ENCODE measurements at regions not wholly inside any gene's neighbourhood (a gene's known extent, or its start where the extent isn't known, plus 50 kb on each side); places are given as distances from the start of the nearest gene placed in this dataset.

GRCh38 chr10:60703266-60704041 is 74.8 kb upstream of the CDK1 start:
- no peak for DNase-seq (ENCODE audit: low spot score)
- in situ Hi-C loops (cut with MboI; ENCODE audit: low sequenced_read_pairs, unreplicated experiment): no loop called here
- TF ChIP-seq CTCF (IDR thresholded peaks at IDR 0.05; ENCODE audit: borderline replicate concordance, control extremely low read depth, extremely low read depth, insufficient read depth, missing control alignments): no peak

- DNase-seq (ENCODE audit: low spot score): no peak
- in situ Hi-C loops (cut with MboI; ENCODE audit: low sequenced_read_pairs, unreplicated experiment): no loop called here
- TF ChIP-seq CTCF (IDR thresholded peaks at IDR 0.05; ENCODE audit: borderline replicate concordance, control extremely low read depth, extremely low read depth, insufficient read depth, missing control alignments): no peak
These were observed 90.6 kb upstream of the CDK1 start for GRCh38 chr10:60687679-60688078.

- in situ Hi-C loops (cut with MboI; ENCODE audit: low sequenced_read_pairs, unreplicated experiment): no loop called here
- DNase-seq (ENCODE audit: low spot score): no peak
- TF ChIP-seq CTCF (IDR thresholded peaks at IDR 0.05; ENCODE audit: borderline replicate concordance, control extremely low read depth, extremely low read depth, insufficient read depth, missing control alignments): no peak
These were observed 94.2 kb upstream of the CDK1 start for GRCh38 chr10:60684091-60684490.

- TF ChIP-seq CTCF (IDR thresholded peaks at IDR 0.05; ENCODE audit: borderline replicate concordance, control extremely low read depth, extremely low read depth, insufficient read depth, missing control alignments): no peak
- DNase-seq (ENCODE audit: low spot score): no peak
- in situ Hi-C loops (cut with MboI; ENCODE audit: low sequenced_read_pairs, unreplicated experiment): no loop called here
These were observed 97.2 kb upstream of the CDK1 start for GRCh38 chr10:60681103-60681502.

- no peak for DNase-seq (ENCODE audit: low spot score)
- in situ Hi-C loops (cut with MboI; ENCODE audit: low sequenced_read_pairs, unreplicated experiment): no loop called here
- TF ChIP-seq CTCF (IDR thresholded peaks at IDR 0.05; ENCODE audit: borderline replicate concordance, control extremely low read depth, extremely low read depth, insufficient read depth, missing control alignments): no peak
These were observed 98.8 kb upstream of the CDK1 start for GRCh38 chr10:60679388-60679990.

GRCh38 chr10:60678978-60679377 is 99.3 kb upstream of the CDK1 start:
- in situ Hi-C loops (cut with MboI; ENCODE audit: low sequenced_read_pairs, unreplicated experiment): no loop called here
- no peak for TF ChIP-seq CTCF (IDR thresholded peaks at IDR 0.05; ENCODE audit: borderline replicate concordance, control extremely low read depth, extremely low read depth, insufficient read depth, missing control alignments)
- no peak for DNase-seq (ENCODE audit: low spot score)
